SW 1271 (cell line): ENCODE measurements at regions not wholly inside any gene's neighbourhood (a gene's known extent, or its start where the extent isn't known, plus 50 kb on each side); places are given as distances from the start of the nearest gene placed in this dataset.
A peak's percentile ranks its signal among the peaks of the same experiment; 100 is the strongest.

Source experiments
- DNase-seq, 2 experiments: peaks; one replicate each; lab custom pipeline; 2025; lab: John Stamatoyannopoulos, UW

DNA sequence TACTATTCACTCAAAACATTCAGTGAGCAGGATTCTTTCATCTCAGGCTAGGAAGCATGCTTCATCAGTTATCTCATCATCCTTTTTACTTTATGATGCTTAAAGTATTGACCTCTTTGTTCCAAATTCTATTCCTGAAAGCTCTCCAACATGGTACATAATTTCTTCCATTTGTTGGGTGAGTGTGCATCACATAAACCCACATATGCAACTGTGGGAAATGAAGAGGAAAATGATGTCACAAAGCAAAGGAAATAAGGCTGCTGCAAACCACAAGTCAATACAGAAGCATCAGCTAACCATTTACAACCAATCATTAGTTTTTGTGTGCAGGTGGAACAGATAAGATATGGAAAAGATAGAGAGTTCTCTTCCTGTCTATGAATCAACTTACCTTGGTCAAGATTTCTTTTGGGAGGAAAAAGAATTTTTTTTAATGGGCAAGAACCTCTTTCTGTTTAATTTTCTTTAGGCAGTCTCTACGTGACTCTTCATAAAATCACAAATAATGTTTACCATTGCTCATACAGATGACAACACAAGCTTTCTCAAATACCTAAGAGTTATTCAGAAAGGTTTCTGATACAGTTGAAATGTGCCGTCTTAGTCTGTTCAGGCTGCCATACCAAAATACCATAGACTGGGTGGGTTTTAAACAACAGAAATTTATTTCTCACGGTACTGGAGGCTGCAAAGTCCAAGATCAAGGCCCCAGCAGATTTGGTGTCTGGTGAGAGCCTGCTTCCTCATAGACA lies 259.9 kb downstream of the ADGRG6 start:
- no peak for DNase-seq

DNA sequence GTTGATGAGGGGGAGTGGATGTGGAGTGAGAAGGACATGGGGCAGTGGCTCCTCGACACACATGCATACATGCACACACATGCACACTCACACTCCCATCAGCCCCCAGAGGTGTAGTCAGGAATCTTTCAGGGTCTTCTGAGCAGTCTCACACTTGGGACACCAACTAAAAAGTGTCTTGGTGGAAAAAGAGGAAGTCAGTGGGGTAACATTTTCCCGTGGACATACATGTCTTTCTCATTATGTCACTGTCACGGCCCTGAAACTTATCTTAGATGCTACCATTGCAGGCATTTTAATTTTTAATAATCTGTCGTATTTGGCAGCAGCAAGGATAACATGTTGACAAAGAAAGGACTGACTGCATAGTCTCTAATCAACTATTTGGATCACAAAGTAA lies 261.1 kb downstream of the ADGRG6 start:
- DNase-seq: no peak

DNA sequence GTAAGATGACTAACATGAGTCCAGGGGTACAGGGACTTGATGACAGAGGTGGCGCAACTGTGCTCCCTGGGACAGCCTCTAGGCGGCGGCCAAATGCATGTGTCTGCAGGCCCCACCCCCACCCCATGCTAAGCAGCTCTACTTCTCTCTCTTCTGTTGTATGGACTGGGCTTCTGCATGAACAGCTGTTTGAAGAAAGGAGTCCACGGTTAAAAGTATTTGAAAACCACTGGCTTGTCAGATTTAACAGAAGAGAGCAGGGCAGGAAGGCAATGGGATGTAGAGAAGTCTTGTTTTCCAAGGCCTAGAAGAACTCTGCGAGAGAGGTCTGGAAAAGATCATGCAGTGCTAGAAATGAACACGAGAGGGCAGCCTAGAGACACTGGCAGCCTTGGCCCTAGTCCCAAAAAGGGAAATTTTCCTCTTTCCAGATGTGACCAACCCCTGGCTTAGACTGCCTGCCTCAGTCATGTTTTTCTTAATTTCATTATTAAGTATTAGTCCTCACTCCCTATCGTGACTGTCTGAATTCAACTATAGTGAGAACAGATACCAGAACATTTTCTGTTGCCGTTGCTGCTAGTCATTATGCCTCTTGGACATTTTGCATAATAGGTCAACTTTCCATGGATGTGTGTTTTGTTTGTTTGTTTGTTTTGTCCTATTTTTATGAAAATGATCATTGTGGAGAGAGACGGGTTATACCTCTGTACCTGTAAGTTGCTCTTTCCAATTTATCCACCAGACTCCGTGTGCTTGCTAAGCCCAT lies 265.0 kb downstream of the ADGRG6 start:
- DNase-seq: peak in 1 of 2 experiments; percentile 62

DNA sequence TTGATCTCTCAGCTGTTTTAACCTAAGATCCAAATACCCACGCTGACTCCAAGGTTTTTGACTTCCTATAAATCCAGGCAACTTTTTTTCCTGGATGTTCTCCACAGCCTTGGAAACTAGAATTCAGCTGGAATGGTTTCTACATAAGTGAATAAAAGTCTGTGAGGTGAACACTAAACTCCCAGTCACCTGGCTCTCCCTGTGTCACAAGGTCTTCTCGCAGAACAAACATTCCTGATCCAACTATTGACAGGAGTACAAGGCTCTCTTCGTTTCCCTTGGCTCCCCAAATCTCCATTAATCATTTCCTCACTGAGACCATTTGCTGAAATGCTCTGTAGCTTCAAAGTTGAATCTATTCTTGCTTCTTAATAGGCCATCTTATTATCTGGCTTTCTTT lies 265.7 kb downstream of the ADGRG6 start:
- DNase-seq: no peak

DNA sequence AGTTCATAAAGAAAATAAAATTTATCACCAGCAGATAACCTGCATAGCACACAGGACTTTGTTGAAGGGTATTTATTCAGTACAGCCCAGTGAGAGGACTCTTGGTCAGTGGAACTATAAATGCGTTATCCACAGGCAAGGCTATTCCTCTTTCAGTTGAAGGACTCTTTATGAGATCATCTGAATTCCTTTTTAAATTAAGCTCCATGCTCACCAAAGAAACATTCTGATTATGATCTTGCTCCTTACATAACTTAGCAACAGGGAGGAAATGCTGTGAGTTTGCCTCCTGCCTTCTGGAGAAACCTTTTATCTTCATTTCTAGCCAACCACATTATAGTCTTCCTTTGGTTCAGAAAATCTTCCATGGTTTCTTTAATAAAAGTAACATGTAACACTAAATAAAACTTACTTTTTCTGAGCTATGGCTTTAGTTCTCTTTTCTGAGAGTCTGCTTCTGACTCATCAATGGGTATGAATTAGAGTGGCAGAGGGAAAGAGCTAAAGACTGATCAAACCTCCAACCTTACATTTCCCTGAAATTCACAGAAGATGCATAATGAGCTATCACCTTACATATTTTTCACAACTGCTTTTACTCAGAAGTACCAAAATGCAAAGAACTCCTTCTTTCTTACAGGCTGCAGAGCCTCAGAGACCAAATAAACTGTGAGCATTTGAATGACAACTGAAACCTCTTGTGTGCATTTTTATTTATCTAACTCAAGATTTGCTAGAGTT lies 267.2 kb downstream of the ADGRG6 start:
- no peak for DNase-seq

DNA sequence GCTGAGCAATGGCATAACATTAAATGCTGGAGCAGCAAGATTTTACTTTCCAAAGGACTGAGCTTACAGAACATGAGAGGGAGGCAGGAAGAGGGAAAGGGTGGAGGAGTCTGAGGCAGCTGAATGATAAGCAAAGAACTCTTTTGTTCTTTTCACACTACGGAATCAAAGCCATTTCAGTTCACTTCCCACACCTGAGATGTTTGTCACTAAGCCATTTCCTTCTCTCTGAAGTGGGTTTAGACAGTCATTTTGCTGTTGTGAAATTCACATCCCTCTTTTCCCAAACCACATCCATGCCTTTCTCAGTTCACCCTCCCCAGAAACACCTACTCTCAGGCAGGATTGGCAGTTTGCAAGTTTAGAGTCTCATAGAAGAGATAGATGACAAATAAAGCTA lies 267.9 kb downstream of the ADGRG6 start:
- DNase-seq: no peak

DNA sequence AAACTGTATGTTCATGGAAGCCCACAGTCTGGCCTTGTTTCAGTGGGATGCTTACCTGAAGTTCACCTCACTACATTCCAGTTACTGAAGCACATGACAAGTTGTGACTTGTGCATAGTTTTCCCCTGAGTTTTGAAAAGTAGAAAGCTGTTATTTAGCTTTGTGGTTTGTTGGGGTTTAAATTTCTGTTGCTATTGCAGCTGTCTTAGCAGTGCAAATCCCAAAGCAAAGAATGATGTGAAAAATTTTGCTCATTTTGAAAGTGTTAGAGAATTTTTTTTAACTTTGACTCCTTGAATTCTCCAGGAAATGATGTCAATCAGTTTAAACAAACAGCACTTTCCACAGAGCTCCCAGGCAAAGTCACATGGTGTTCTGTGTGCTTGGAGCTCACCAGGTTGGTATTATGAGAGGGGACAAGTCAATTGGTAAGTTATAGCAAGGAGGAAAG lies 268.4 kb downstream of the ADGRG6 start:
- no peak for DNase-seq

DNA sequence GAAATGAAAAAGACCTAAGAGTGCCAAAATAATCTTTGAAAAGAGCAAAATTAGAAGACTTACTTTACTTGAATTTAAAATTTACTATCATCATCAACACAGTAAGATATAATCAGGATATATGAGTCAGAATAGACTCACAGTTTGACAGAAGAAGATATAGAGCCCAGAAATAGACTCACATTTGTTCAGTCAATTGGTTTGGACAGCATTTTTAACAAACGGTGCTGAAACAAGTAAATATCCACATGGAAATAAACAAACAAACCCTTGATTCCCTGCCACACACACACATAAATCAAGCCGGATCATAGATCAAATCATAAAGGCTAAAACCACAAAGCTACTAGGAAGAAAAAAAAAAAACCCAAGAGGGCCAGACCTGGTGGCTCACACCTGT lies 291.1 kb downstream of the ADGRG6 start:
- no peak for DNase-seq

DNA sequence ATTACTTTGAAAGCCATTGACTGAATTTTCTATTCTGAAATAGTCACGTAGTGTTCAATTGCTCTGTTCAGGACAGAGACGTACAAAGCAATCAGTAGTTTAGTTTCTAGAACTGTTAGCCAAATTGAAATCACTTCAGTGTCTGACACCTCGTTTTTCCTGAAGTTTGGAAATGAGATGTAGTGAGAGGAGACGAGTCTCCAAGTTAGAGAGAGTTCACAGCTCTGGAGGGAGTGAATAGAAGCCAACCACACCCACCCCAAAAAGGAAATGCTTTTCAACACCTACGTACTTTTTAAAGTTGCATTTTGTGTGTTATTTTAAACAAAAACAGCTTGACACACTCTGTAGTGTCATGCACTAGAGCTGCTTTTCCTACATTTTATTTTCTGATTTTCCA lies 296.0 kb downstream of the ADGRG6 start:
- DNase-seq: no peak

DNA sequence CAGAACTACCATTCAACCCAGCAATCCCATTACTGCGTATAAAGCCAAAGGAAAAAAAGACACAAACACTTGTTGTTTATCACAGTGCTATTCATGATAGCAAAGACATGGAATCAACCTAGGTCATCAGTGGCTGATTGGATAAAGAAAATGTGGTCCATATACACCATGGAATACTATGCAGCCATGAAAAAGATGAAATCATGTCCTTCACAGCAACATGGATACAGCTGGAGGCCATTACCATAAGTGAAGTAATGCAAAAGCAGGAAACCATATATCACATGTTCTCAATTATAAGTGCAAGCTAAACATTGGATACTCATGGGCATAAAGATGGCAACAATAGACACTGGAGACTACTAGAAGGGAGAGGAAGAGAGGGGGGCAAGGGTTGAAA lies 299.6 kb downstream of the ADGRG6 start:
- no peak for DNase-seq

DNA sequence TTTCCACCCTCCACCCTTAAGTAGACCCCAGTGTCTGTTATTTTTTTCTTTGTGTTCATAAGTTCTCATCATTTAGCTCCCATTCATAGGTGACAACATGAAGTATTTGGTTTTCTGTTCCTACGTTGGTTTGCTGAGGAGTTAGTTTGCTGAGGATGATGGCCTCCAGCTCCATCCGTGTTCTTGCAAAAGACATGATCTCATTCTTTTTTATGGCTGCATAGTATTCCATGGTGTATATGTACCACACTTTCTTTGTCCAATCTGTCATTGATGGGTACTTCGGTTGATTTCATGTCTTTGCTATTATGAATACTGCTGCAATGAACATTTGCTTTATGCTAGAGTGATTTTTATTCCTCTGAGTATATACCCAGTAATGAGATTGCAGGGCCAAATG lies 301.2 kb downstream of the ADGRG6 start:
- no peak for DNase-seq

DNA sequence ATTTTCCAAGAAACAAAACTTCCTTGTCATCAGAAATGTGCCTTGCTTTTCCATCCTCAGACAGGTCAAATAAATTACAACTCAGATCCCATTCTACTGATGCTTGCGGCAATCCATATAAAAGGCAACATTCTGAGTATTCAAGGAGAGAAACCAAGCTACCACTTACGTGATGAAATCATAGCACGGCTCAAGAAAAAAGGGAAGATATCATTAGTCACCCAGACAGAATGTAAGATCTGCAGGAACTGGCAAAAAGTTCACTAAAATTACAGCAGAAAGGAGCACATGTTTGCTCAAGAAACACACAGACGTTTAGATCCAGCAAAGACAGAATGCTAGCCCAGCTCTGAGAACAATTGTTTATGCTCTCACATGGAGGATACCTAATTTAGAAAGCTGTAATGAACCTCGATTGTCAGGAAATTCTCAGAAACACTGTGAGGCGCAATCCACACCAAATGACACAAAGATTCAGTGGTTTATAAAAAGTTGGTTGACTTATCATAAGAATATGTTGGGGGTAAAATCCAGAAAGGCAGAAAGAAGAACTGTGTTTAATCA lies 304.2 kb downstream of the ADGRG6 start:
- DNase-seq: no peak

DNA sequence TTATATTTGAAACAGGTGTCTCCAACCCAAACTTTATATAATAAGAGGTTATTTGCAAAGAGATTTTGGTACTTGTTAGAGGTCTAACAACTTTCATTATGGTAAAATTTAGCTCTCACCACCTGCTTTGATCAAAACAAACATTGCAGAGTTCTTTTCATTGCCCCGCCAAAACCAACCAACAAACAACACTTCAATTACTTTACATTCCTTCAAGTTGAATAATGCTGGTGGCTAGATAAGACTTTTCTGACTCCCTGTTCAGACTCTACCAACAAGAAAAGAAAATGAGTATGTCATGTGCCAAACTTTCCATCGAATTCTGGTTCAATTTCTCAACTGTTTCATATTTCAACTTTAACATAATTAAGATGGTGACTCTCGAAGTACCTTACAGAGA lies 311.1 kb downstream of the ADGRG6 start:
- no peak for DNase-seq

DNA sequence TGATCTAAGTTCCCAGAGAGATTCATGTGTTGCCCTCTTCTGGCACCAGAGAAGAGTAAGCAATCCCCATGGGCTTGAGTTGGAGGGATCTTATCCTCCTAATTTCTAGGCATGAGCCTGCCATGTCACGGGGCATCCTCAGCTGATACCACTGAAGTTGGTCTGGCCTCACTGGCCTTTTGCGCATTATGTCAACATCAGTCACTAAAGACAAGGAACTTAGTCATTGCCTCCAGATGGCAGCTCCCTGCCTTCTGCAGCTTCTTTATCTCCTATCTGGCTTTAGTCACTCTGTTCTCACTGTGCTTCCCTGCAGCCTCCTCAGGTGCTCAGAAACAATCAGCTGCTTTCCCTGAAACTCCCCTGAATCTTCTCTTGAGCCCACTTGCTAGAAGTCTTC lies 312.2 kb downstream of the ADGRG6 start:
- DNase-seq: no peak

DNA sequence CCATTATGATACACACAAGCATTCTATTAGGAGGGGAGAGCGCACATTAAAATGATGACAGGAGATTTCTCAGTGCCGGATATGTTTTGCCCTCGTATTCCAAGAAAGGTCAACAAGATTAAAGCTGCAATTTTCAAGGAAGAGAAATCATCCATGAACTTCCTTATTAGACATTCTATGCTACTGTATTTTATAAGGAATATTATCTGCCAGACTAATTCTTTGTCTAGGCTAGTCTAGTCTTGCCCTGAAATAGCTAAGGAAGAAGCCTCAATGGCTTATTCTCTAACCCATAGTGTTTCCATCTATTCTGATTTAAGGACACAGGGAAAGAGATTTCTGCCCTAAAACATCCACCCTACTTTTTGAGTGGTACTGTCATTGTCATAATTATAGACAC lies 315.4 kb downstream of the ADGRG6 start:
- DNase-seq: no peak

DNA sequence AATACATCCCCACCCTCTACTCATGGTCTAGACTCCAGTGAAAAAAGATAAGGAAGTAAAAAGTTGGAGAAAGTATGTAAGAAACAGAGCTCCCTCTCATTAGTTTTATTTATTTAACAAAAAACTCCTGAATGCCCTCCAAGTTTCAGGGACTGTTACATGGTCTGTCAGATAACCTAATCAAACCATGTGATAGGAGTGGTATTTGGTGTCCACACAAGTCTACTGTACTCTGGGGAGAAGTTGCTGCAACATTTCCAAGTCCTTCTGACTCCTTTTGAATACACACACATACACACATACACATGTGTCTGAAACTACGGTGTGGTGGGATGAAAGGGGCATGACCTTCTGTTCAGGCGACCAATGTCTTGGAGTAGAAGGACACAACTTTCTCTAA lies 320.0 kb downstream of the ADGRG6 start:
- no peak for DNase-seq

DNA sequence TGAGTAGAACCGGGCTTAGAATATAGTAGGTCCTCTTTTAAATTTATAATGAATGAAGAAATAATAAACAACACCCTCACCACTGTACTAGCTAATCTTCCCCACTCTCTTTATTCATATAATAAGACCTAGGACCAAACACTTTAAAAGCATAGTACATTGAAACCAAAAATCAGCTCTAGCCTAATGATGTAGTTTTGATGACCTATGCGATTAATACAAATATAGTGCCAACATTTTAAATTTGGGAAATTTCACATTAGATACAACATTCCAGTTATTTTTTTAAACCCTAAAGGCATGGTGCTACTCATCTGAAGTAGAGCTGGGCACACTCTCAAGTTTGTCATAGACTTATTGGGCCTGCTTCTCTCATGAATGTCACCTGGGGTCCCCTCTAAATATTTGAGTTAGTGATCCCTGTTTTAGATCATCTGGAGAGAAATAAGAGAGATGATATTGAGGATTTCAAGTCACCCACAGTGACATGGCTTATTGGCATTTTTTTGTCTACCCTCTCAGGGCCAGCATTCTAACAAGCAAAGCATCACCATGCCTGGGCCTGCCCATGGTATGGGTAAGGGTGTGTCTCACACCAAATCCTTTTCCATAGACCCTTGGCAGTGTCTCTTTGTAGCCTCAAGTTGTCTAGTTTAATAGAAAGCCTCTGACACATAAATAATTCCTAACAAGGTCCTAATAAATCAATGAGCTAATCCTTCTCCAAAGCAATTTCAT lies 319.8 kb downstream of the HIVEP2 start:
- no peak for DNase-seq

DNA sequence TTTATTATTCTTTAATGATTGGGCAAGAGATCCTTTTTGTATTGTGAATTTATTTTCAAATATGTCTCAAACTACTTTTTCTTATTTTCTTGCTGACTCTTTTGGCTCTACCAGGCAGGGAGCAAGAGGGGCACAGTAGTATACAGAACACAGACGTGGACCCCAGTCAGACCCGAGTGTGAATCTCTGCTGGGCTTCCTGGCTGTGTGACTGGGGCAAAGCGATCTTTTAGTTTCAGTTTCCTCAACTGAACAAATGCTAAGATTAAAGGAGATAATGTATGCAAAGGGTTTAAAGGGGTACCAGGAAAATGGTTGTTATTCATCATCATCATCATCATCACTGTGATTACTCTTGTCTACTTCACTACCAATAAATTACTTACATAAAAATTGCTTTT lies 317.5 kb downstream of the HIVEP2 start:
- no peak for DNase-seq

DNA sequence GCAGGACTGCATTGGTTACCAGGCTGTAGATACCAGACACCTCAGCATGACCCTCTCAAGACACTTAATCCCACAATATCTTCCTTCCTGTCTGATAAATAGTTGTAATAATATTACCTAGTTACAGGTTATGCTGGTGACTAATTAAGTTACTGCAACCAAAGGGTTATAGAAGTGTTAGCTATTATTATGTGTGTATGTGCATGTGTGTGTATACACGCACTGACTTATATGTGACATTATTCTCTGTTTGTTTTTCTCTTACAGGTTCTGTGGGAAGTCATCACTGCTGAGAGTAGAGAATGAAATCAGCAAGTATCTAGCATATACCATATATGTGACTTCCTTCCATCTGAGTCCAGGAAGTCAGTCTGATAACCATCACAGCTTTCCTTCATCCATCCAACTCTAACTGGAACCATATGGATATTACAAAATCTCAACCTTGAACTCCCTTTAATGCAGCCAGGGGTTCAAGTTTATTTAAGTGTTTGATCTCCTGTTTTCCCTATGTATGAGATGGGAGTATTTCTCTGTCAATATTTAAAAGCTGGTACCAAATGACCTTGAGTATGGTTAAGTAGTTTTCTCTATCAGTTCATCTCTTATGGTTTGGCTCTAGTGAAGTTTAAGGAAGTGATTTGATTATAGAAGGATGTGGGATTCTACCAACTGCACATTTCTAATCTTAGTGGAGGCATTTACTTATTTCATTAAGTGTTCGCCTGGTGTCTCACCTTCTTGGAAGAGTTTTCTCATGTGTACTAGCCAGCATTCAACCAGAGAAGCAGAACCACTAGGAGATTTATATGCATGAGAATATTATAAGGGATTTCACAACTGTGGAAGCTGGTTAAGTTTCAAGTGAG lies 313.2 kb downstream of the HIVEP2 start:
- DNase-seq: no peak

DNA sequence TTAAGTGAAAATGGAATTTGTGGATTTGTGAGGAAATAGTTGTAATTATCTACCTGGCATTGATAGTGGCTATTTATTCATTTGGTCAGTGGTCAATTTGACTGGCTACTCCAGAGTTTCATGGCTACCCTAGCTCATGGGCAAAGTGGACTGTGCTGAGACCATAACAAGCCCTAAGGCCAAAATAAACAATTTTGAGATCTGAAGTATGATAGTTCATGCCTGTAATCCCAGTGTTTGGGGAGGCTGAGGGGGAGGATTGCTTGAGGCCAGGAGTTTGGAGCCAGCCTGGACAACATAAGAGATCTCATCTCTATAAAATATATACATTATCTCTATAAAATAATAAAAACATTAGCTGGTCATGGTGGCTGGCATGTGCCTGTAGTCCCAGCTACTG lies 311.7 kb downstream of the HIVEP2 start:
- DNase-seq: no peak

DNA sequence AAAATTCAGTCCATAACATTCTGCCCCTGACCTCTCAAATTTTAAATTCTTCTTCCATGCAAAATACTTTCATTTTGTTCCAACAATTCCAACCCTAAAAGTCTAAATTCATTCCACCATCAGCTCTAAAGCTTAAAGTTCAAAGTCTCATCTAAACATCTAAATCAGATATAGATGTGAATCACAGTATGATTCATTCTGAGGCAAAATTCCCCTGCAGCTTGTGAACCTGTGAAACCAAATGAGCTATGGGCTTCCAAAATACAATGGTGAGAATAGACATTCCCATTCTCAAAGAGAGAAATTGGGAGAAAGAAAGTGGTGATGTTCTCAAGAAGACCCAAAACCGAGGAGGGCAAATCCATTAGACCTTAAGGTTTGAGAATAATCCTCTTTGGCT lies 309.8 kb downstream of the HIVEP2 start:
- no peak for DNase-seq
